SH-SY5Y (cell line): ENCODE measurements at regions not wholly inside any gene's neighbourhood (a gene's known extent, or its start where the extent isn't known, plus 50 kb on each side); places are given as distances from the start of the nearest gene placed in this dataset.

Experiments
- GATA2 ChIP-seq: IDR thresholded peaks from 2 replicates; pipeline ENCODE4 v1.6.1; 2011; ENCODE audit warnings: mild to moderate bottlenecking, low read depth, low read length
- GATA3 ChIP-seq: IDR thresholded peaks from 2 replicates; pipeline ENCODE4 v1.6.1; 2011; ENCODE audit warnings: low read depth, mild to moderate bottlenecking, low read length, moderate library complexity

DNA sequence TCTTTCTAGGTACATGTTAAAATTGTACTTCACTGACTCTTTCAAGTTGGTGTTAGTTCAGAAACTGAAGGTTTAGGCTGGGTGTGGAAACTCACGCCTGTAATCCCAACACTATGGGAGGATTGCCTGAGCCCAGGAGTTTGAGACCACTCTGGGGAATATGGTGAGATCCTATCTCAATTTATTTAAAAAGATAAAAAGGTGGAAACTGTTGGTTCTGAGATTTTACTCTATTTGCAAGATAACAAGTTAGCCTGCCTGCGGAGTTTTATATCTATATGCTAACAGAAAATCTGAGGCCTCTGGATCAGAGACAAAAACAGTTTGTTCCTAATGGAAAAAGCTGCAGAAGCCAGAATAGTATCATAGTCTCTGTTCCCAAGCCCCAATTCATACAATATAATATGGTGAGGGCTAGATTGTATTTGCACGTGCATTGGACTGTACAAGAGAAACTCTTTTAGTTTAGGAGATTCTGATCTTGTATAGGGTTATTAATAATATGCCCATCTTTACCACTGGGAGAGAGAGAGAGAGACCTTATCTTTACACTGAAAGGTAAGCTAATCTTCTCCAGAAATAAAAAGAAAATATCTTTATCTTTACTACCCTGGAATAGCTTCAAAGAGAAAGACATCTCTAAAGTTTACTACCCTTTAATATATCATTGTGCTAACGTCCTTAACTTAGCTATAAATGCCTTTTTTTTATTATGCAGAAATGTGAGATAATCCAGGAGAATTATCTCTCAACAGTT, 1267.6 kb downstream of the OTOL1 start:
- TF ChIP-seq GATA3 (no peak), GATA2 (no peak)

DNA sequence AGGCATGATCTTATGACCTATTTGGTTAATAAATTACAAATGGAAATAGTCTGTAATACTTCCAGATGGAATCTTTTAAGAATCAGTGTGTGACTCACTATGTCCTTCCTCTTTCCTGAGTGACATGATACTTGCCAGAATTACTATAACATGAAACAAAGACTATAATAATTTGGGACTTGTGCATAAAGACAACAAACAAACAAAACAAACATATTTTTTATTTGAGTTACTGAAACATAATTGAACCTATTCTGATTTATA, 1268.1 kb downstream of the OTOL1 start:
- no peak for TF ChIP-seq GATA2
- no peak for TF ChIP-seq GATA3

DNA sequence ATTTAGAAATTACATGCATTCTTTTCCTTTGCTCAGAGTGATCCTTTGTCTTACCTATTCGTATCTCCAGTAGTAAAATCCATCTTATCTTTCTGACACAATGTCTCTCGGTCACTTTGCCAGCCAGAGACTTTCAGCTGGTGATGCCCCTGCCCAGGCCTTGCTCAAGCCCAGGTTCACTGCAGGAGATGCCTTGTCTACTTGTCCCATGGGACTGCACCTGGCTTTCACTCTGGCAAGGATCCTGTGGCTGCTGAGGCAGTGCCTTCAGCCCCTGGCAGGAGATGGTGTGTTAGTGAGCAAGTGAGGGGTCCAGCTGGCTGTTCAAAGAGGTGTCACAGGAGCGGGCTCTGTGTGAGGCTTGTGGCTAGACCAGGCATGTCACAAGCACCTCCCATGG, 1268.9 kb downstream of the OTOL1 start:
- TF ChIP-seq GATA2: no peak
- TF ChIP-seq GATA3: no peak

DNA sequence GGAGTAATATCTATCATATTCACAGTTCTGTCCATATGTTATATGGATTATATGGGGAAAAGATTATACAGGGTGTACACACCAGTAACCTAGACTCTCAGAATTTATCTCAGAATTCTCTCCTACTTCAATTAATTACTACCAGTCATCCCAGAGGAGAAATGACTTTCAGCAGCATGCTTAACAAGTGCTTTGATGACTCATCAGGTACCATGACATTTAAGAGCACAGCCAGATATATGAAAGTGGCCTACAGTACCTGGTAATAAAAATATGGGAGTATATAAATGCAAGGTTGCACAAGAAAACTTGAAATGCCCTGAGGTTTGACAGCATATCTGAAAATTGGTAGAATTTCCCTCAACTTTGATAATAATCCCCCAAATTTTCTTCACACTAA, 1273.0 kb downstream of the OTOL1 start:
- no peak for TF ChIP-seq GATA3
- no peak for TF ChIP-seq GATA2

DNA sequence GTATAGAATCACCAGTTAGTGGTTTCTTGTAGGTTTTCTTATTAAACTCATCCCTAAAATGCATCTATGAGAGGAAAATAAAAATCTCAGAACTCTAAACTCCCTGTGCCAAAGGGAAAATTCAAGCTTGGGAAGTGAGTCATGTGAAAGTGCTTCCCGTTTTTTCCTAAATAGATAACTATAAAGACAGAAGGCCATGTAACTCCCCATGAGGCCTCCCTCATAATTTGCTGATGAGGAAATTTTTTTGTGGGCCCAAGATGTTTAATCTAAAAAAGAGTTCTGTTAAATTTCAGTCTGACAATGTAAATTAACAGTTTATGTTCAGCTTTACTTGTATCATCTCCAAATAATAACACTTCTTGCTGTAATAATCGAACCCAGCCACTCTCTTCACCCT, 1273.9 kb downstream of the OTOL1 start:
- no peak for TF ChIP-seq GATA2
- TF ChIP-seq GATA3: no peak

DNA sequence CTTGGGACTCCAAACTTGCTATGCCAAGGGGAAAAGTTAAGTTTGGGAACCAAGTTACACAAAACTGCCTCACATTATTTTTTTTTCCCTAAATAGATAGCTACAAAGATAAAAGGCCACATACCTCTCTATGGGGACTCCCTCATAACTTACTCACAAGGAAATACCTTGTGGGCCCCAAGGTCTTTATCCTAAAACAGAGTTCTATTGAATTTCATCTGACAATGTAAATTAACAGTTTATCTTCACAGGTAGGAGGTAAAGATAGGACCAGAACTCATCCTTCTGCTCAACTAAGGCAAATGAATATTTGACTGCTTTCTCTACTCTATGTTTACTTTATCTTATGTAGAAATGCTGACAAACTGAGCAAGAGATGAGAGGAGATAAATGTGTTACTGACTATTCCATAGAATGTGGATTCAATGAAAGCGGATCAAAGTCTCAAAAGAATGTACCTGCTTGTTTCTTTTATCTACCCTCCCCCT, 1278.0 kb downstream of the OTOL1 start:
- no peak for TF ChIP-seq GATA3
- TF ChIP-seq GATA2: no peak

DNA sequence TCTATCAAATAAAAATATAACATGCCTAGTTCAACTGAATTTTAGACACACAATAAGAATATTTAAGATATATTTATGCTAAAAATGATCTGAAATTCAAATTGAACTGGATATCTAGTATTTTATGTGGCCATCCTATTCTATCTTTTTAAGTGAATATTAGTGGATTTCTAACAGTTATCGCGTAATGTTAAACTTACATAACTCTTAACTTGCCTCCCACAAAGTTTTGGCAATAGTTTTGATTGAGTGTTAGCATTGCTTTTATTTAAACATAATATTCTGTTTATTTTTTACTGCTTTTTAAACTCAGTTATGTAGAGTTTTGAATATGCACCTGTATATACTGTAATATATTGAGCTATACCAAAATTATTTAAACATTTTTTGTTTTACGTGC, 1279.5 kb downstream of the OTOL1 start:
- TF ChIP-seq GATA2 (no peak), GATA3 (no peak)

DNA sequence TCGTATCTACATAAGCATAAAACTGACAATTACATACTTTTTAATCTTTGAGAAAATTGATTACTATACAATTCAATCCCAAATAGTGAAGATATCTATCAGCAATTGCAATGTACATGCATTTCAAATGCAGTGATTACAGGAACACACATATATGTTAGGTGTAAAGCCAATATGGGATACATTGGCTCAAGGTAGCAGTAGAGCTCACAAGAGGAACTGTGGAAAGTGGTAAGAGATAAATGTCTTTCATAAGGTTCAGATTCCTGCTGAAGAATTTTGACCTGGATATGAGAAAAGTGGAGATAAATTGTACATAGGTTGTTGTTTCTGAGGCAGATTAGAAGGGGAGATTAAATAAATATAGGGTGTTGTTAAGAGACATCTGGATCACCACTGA, 1280.5 kb downstream of the OTOL1 start:
- no peak for TF ChIP-seq GATA3
- no peak for TF ChIP-seq GATA2

DNA sequence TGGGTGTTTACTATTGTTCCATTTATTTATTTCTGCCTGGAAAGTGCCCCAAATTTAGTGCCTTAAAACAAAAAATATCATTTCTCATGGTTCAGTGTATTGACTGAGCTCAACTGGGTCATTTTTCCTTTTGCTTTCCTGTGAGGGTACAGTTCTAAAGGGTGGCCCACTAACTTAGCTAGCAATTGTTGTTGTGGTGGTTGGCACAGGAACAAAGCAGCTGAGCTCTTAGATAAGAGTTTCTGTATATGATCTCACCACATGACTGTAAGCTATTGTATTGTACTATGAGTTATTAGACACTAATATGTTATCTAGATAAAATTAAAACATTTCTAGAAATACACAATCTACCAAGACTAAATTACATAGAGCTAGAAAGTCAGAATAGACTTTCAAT, 1283.7 kb downstream of the OTOL1 start:
- TF ChIP-seq GATA2: no peak
- no peak for TF ChIP-seq GATA3

DNA sequence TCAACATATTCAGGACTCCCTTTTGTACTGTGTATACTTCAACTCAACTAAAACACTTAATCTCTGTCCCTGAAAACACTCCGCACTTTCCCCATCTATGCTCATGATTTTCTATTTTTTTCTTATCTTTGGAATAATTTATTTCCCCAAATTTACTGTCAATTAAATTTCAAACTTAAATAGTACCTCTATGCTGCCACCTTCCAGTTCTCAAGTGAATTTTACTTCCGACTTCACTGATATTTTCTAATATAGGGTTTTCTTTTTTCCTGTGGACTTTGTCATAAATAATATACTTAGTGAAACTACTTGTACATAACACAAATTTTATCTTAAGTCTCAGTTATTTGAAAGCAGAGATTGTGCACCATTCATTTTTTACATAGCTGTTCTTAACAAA, 1303.3 kb downstream of the OTOL1 start:
- TF ChIP-seq GATA3 (no peak), GATA2 (no peak)

DNA sequence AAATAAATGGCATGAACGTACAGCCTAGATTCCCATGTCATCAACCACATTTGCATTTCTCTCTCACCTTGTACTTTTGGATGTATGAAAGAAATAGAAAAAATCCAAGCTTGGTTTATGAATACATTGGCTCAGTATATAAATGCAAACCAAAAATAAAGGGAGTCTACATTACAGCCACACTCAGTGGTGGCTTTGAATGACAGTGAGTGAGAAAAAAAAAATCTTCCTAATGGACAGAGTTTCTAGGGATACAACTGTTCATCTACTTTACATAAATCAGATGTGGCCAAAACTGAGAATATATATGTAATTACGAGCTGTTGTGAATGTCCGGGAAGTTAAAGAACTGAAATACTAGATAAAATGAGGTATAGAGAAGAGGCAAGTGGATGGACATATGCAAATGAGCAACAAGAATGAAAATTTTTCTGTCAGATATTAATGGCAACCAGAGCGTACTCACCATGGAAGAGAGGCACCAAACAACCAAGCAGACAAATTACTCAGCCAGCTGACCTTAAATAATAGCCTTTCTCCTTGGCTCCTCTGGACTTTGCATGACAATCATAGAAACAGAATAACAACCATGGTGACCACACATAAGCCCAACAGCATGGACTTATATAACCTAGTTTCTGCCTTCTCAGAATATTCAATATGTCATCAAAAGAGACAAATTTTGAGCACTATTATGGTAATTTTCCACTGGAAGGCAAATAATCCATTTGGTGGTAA, 1305.8 kb downstream of the OTOL1 start:
- no peak for TF ChIP-seq GATA2
- no peak for TF ChIP-seq GATA3

DNA sequence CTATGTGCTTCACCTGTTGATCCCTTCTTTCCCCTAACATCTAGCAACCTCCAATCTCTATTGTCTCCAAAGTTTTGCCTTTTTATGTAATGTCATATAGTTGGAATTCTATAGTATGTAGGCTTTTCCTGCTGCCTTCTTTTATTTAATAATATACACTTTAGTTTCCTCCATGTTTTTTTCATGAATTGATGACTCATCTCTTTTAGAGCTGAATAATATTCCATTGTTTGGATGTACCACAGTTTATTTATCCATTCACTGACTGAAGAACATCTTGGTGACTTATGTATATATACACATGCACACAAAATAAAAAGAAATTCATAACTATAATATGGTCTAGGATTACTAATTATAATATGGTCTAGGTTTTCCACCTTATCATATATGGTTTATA, 1314.2 kb downstream of the OTOL1 start:
- TF ChIP-seq GATA2 (no peak), GATA3 (no peak)

DNA sequence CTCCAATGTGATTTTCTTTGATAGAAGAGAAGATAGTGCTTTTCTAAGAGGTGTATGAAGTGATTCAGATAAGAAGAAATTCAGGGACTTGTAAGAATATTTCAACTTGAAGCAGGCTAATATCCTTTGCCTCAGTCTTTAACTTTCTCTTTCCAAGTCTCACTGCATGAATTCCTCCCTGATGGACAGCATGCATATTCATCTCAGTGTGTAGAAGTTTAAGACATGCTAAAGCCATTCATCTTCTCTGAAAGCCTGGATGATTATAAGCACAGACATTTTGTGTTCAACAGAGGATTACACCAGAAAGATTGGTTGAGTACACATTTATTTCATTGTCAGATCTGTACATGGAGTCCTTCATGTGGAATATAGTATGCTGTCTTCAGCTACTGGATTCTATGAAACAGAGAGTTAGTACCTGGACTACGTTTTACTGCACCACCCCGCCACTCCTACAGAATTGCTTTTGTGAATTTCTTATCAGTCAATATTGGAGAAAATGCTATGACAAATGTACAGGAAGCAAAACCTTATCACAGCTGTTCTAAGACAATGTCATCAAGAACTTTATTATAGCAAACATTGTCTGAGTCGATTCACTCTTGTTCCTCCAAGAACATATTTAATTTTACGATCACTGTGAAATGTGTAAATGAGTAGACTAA, 1346.1 kb downstream of the OTOL1 start:
- TF ChIP-seq GATA3: no peak
- no peak for TF ChIP-seq GATA2

DNA sequence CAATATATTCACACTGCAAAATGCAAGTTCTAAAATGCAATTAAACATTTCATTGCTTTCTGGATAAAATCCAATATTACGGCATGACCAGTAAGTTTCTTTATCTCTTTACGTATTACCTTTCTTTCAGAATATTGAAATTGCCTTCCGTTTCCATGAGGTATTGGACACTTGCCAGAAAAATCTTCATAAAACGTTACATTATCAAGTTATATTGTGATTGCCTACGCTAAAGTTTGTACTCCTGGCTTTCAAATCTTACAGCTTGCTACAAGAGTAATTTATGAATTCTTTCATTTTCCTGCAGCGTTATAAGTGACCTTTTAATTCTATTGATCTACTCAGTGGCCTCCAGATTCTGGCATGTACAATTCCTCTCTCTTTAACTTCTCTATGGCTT, 1349.3 kb downstream of the OTOL1 start:
- TF ChIP-seq GATA3 (no peak), GATA2 (no peak)

DNA sequence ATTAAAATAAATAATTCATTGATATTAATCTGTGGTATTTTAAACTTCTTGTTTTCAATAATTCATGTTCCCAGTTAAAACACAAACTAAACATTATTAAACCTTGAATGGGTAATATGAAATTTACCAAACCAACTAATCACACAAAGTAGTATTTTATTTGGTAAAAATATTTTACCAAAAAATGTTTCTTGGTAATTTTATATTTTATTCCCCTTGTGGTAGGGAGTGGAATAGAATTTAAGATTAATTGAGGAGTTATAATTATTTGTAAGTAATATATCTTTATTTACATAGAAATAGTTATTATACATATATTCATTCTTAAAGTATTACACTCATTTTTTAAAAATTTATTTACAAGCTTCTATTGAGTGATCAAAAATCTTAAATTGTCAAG, 1350.9 kb downstream of the OTOL1 start:
- TF ChIP-seq GATA2 (no peak), GATA3 (no peak)
